CD4-positive, alpha-beta T cell treated with Interleukin-6 for 4 hours (primary cell): ENCODE measurements at regions not wholly inside any gene's neighbourhood (a gene's known extent, or its start where the extent isn't known, plus 50 kb on each side); places are given as distances from the start of the nearest gene placed in this dataset.

Source experiments
- DNase-seq: peaks from one replicate; pipeline ENCODE4 v3.0.0-alpha.2; 2020; ENCODE audit warnings: mixed read lengths

- DNase-seq = no peak
Observed at GRCh38 chr12:84361651-84362551, 550.7 kb downstream of the SLC6A15 start.

- DNase-seq = no peak
Observed at GRCh38 chr12:84357314-84357713, 555.3 kb downstream of the SLC6A15 start.

- no peak for DNase-seq
Observed at GRCh38 chr12:84356224-84356623, 556.4 kb downstream of the SLC6A15 start.

GRCh38 chr12:84355561-84355960 lies 557.0 kb downstream of the SLC6A15 start:
- no peak for DNase-seq

- DNase-seq = no peak
Observed at GRCh38 chr12:84348582-84348981, 564.0 kb downstream of the SLC6A15 start.

- DNase-seq = no peak
Observed at GRCh38 chr12:84341467-84342193, 571.0 kb downstream of the SLC6A15 start.

- DNase-seq = no peak
Observed at GRCh38 chr12:84336231-84336630, 576.4 kb downstream of the SLC6A15 start.

GRCh38 chr12:84329938-84330337 lies 582.7 kb downstream of the SLC6A15 start:
- DNase-seq = no peak

GRCh38 chr12:84315926-84316325 lies 596.7 kb downstream of the SLC6A15 start:
- no peak for DNase-seq

GRCh38 chr12:84313323-84313675 lies 599.3 kb downstream of the SLC6A15 start:
- DNase-seq = no peak

GRCh38 chr12:84308211-84308610 lies 604.4 kb downstream of the SLC6A15 start:
- DNase-seq = no peak

GRCh38 chr12:84305144-84305543 lies 607.5 kb downstream of the SLC6A15 start:
- DNase-seq = no peak

- DNase-seq = no peak
Observed at GRCh38 chr12:84294246-84294645, 618.4 kb downstream of the SLC6A15 start.

- no peak for DNase-seq
Observed at GRCh38 chr12:84290168-84290567, 622.4 kb downstream of the SLC6A15 start.

GRCh38 chr12:84277986-84278385 lies 634.6 kb downstream of the SLC6A15 start:
- no peak for DNase-seq

- no peak for DNase-seq
Observed at GRCh38 chr12:84276215-84276614, 636.4 kb downstream of the SLC6A15 start.

GRCh38 chr12:84272324-84272723 lies 640.3 kb downstream of the SLC6A15 start:
- no peak for DNase-seq

- no peak for DNase-seq
Observed at GRCh38 chr12:84270470-84271140, 642.0 kb downstream of the SLC6A15 start.

GRCh38 chr12:84247931-84248330 lies 664.7 kb downstream of the SLC6A15 start:
- no peak for DNase-seq

- no peak for DNase-seq
Observed at GRCh38 chr12:84243686-84244085, 668.9 kb downstream of the SLC6A15 start.

- no peak for DNase-seq
Observed at GRCh38 chr12:84222841-84223240, 689.8 kb downstream of the SLC6A15 start.

- DNase-seq = no peak
Observed at GRCh38 chr12:84218406-84218805, 694.2 kb downstream of the SLC6A15 start.

- no peak for DNase-seq
Observed at GRCh38 chr12:84201976-84202375, 710.6 kb downstream of the SLC6A15 start.
